Stimulated activated CD4-positive, alpha-beta T cell treated with anti-CD3 and anti-CD28 coated beads, Interleukin-1b, Interleukin-23, amount 100 ng/mL, for 48 hours (primary cell): ENCODE measurements at regions not wholly inside any gene's neighbourhood (a gene's known extent, or its start where the extent isn't known, plus 50 kb on each side); places are given as distances from the start of the nearest gene placed in this dataset.

Experiments used
- DNase-seq: peaks from one replicate; pipeline ENCODE4 v3.0.0-alpha.2; 2020

- DNase-seq = no peak
Observed at GRCh38 chr3:106728315-106729098, 648.7 kb upstream of the CCDC54 start.

DNA sequence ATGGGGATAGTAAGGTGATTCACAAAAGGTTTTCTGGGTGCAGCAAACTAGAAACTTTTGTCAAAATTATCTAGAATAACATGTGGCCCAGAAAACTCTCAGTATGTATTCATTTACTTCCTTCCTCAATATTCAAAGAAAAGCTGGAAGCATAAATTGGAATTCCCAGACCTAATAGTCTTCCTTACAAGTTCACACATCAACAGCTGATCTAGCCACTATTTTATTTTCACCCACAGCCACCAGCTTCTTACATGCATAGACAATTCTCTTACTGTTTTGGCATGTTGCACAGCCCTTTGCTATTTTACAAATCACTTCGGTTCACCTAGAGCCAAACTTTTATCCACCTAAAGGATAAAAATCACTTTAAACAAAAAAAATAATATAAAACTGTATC is 647.8 kb upstream of the CCDC54 start:
- no peak for DNase-seq

- DNase-seq = no peak
Observed at GRCh38 chr3:106731230-106731629, 646.0 kb upstream of the CCDC54 start.

GRCh38 chr3:106734712-106735111 is 642.5 kb upstream of the CCDC54 start:
- DNase-seq = no peak

DNA sequence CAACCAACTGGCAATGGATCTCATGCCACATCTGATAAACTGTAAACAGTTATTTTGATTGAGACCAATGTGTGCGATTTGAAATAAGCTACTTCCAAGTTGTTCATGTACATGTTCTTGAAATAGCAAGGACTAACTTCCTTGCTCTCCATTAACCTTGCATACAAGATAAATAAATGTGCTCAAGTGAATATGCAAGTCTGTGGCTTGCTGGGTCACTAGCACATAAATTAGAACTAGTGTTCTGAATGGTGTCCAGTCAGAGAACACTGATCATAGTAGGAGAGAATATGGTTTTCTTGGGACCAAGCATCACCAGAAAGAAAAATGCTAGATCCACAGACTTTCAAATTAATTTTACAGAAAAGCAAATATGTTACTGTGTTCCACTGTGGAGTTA is 640.0 kb upstream of the CCDC54 start:
- no peak for DNase-seq

DNA sequence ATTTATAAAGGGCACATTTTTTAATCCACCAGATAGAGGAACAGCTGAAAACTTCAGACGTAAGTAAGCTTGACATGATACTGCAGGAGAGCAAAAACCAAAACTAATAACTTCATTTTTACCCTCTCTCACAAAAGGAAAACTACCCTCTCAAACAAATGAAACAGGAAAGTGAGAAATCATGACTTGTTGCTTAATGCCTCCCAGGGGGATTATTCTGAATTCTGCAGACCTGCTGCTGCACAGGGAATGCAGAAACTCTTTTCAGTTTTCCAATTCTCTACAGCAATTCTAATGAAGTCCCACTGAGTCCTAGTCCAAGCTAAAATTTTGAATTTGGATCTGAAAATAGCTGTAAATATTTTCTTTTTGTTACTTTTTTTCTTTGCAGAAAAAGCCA is 637.1 kb upstream of the CCDC54 start:
- DNase-seq = no peak

DNA sequence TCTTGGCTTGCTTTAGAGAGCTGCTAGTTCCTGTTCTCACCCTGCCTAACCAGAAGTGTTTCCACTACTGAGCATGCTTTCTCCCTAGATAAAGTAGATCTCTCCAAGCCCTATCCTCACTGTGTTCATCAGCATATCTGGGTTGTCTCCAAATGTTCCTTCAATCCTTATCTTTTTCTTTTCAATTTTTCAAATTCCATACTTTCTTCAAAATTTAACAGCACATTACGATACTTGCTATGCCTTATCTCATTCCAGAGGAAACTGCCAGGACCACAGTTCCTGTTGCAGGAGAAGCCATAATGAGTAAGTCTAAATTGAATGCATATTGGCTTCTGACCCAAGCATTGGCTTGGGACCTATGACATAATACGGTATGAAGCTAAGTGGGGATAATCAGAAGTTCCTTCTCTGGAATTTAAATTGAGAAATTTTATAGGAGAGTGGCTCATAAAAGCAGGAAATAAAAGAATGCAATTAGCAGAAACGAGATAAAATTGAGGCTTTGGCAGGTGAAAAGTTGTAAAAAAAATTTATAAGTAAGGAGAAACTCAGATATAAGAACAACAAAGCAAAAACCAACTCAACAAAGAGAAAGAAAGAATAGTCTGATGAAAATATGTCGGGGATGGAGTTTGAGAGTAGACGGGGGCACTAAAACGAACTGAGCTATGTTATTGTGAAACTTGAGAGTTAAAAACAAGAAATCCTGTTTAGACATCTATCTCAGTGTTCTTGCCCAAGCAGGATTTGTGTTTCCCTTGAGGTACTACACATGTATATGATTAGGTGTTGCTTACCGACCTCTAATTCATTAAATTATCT is 631.7 kb upstream of the CCDC54 start:
- no peak for DNase-seq

GRCh38 chr3:106746286-106746685 is 631.0 kb upstream of the CCDC54 start:
- DNase-seq = no peak

- DNase-seq = no peak
Observed at GRCh38 chr3:106748472-106749262, 628.6 kb upstream of the CCDC54 start.

GRCh38 chr3:106750092-106750491 is 627.1 kb upstream of the CCDC54 start:
- no peak for DNase-seq

DNA sequence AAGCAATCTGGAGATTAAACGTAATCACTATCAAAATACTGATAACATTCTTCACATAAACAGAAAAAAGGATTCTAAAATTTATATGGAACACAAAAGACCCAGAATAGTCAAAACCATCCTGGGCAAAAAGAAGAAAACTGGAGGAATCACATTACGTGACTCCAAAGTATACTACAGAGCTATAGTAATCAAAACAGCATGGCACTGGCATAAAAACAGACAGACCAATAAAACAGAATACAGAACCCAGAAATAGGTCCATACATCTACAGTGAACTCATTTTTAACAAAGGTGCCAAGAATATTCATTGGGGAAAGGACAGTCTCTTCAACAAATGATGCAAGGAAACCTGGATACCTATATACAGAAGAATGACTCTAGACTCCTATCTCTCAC is 621.9 kb upstream of the CCDC54 start:
- no peak for DNase-seq

- no peak for DNase-seq
Observed at GRCh38 chr3:106756901-106757300, 620.3 kb upstream of the CCDC54 start.

- no peak for DNase-seq
Observed at GRCh38 chr3:106758459-106758858, 618.8 kb upstream of the CCDC54 start.

DNA sequence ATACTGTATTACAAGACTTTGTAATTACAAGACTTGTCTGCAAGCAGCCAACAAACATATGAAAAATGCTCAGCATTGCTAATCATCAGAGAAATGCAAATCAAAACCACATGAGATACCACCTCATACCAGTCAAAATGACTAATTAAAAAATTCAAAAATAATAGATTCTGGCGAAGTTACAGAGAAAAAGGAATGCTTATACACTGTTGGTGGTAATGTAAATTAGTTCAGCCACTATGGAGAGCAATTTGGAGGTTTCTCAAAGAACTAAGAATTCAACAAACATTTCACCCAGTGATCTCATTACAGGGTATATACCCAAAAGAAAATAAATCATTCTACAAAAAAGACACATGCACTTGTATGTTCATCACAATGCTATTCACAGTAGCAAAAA is 617.5 kb upstream of the CCDC54 start:
- no peak for DNase-seq

GRCh38 chr3:106765342-106765741 is 611.9 kb upstream of the CCDC54 start:
- DNase-seq = no peak

DNA sequence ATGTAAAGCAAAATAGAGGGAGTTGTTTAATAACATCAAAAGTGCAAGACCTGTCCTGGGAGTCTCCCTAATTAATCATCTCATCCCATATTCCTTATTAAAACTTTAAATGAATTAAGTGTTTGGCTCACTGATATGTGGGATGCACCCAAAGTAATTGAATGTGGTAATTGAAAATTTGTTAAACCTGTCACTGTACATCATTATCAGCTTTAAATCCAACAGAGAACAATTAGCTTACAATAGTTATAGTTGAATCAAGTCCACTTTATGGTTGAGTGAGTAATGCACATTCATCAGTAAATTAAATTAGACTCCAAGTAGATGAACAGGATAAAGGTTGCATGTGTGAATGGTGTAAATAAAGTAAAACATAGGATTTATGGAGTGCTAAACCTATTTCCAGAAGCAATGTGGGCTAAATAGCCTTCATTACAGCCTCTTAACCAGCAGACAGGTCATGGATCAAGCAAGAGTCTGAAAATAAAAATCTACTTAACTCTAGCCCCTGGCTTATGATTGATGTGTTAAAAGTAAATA is 608.2 kb upstream of the CCDC54 start:
- no peak for DNase-seq

DNA sequence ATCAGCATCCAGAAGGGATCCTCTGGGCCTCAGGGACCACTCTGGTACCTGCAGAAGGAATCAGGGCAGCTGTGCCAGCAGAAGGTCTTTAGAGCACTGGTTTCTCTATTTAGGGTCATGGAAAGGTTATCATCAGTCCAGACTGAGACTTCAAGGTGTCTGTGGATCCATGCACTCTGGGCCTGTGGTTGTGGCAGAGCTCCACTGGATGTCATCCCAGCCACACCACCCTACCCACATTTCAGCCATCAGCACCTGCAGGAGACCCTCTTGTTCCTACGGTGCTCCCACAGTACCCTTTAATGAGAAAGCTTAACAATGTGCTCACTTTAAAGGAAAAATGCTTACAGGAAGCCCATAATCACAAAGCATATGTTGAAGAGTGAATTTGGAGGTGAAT is 603.4 kb upstream of the CCDC54 start:
- DNase-seq = no peak

DNA sequence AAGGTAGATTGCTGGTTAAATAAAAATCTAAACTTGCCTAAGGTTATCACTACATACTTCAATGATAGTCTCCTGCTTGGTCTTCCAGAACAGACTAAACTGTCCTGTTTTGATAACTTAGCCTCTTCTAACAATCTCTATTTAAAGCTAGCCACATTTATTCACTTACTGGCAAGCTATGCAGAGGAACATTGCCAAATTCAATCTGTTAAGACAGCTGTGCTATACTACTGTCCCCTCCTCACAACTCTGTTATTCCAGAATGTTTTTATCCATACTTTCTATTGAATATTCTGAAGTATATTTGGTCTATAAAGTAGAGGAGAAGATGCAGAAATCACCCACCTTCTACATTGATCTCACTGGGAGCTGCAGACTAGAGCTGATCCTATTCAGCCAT is 594.0 kb upstream of the CCDC54 start:
- DNase-seq = no peak

DNA sequence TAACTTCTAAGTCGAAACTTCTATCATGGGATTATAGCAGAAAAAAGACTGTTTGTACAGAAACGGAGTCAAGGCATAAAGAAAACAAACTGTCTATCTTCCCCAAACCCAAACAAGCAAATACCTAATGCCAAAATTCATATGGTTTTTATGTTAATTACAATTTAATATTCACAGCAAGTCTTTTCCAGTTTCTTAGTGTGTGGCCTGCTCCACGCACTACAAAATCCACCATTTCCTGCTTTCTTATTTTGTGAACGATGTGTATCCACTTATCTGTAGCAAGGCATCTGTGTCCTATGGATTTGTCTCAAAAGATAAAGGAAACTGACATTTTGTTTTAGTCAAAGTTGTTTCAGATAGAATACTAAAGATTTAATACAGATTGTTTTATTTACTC is 588.0 kb upstream of the CCDC54 start:
- DNase-seq = no peak

GRCh38 chr3:106792716-106793115 is 584.5 kb upstream of the CCDC54 start:
- no peak for DNase-seq

- no peak for DNase-seq
Observed at GRCh38 chr3:106794442-106794841, 582.8 kb upstream of the CCDC54 start.

DNA sequence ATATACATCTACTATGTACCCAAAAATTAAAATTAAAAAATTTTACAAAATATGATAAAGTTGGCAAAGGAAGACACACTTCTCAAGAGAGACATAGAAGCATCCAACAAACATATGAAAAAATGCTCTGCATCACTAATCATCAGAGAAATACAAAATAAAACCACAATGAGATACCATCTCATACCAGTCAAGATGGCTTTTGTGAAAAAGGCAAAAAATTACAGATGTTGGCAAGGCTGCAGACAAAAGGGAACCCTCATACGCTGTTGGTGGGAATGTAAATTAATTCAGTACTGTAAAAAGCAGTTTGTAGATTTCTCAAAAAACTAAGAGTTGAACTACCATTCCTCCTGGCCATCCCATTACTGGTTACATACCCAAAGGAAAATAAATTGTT is 581.7 kb upstream of the CCDC54 start:
- DNase-seq = no peak

DNA sequence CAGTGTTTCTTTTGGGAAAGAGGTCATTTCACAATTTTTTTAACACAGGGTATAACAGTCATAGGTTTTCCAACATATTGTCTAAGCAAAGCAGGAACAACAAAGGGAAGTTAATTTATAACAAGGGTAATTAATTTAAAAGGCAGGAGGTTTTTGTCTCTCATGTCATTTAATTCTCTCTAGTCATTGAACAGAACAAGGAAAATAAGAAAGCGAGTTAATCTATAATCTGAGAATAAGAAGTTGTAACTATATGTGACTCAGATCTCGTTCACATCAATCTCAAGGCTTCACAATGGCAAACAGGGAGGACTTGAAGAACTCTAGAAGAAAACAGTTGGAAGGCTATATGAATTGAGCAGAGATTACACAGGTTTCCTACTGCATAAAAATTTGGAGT is 579.8 kb upstream of the CCDC54 start:
- DNase-seq = no peak
